WERI-Rb-1 (cell line): ENCODE measurements at regions not wholly inside any gene's neighbourhood (a gene's known extent, or its start where the extent isn't known, plus 50 kb on each side); places are given as distances from the start of the nearest gene placed in this dataset.

Experiments used
- DNase-seq: peaks from one replicate; pipeline ENCODE4 v3.0.0-alpha.2; 2020
- H3K27ac ChIP-seq: fragments of 250-450 bp; sonication (Bioruptor Pico); 2 replicates; pipeline ENCODE4 v1.5.1; 2020; ENCODE audit warnings: mild to moderate bottlenecking, moderate library complexity
- H3K27me3 ChIP-seq: fragments of 250-450 bp; sonication (Bioruptor Pico); 2 replicates; pipeline ENCODE4 v1.5.1; 2021; ENCODE audit warnings: mild to moderate bottlenecking, low read depth, moderate library complexity; ENCODE audit not compliant: insufficient read depth, severe bottlenecking
- H3K36me3 ChIP-seq: fragments of 250-450 bp; sonication (Bioruptor Pico); 2 replicates; pipeline ENCODE4 v1.5.1; 2020; ENCODE audit warnings: mild to moderate bottlenecking, moderate library complexity
- H3K4me3 ChIP-seq: 2 replicates; pipeline ENCODE4 v1.5.1; 2011; ENCODE audit warnings: low read depth, mild to moderate bottlenecking, control low read depth, low read length
- H3K9me3 ChIP-seq: fragments of 250-450 bp; sonication (Bioruptor Pico); 2 replicates; pipeline ENCODE4 v1.5.1; 2021; ENCODE audit warnings: mild to moderate bottlenecking, moderate library complexity; ENCODE audit not compliant: severe bottlenecking
- CTCF ChIP-seq: IDR thresholded peaks from 2 replicates; pipeline ENCODE4 v1.5.1; 2011; ENCODE audit warnings: low read depth, mild to moderate bottlenecking, control low read depth, inconsistent platforms, low read length

- DNase-seq = no peak
- no peak overlapping the region for H3K27ac ChIP-seq
- H3K4me3 ChIP-seq = no peak overlapping the region
- no peak for TF ChIP-seq CTCF
- H3K9me3 ChIP-seq = no peaks in the 10 kb centered on the region
- H3K27me3 ChIP-seq = no peaks in the 10 kb centered on the region
- H3K36me3 ChIP-seq = no peaks in the 10 kb centered on the region
Measured at GRCh38 chr1:56029319-56030003, 549.9 kb downstream of the PLPP3 start.

DNA sequence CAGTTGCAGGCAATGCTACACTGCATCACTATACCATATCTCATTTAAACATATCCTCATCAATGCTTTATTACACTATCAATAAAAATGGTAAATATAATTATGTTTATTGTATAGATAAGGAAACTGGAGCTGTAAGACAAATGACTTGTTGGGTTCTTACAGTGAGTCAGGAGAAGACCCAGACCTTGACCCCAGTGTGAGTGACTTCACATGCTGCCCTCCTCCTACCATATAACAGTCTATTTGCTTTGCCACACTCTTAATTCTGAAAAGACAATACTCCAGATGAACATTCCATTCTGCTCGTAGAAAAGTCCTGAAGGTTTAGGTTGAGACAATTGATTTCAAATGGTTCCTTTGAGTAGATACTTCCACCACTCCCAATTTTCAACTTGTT, 550.5 kb downstream of the PLPP3 start:
- no peaks in the 10 kb centered on the region for H3K36me3 ChIP-seq

GRCh38 chr1:56028244-56028643, 551.1 kb downstream of the PLPP3 start:
- no peak for DNase-seq
- Histone ChIP-seq H3K27me3 (no peaks in the 10 kb centered on the region), H3K27ac (no peak overlapping the region), H3K36me3 (no peaks in the 10 kb centered on the region), H3K9me3 (no peaks in the 10 kb centered on the region), H3K4me3 (no peak overlapping the region)
- TF ChIP-seq CTCF = no peak

More for the DNA sequence above, 550.5 kb downstream of the PLPP3 start:
- DNase-seq = no peak
- Histone ChIP-seq H3K27me3 (no peaks in the 10 kb centered on the region), H3K9me3 (no peaks in the 10 kb centered on the region), H3K27ac (no peak overlapping the region), H3K4me3 (no peak overlapping the region)
- TF ChIP-seq CTCF = no peak

GRCh38 chr1:56025942-56026341, 553.4 kb downstream of the PLPP3 start:
- H3K27ac ChIP-seq = no peak overlapping the region
- no peak for TF ChIP-seq CTCF
- no peak for DNase-seq

GRCh38 chr1:56024155-56024554, 555.2 kb downstream of the PLPP3 start:
- no peak for DNase-seq
- H3K36me3 ChIP-seq = no peaks in the 10 kb centered on the region
- H3K27me3 ChIP-seq = no peaks in the 10 kb centered on the region
- no peak for TF ChIP-seq CTCF
- H3K9me3 ChIP-seq = no peaks in the 10 kb centered on the region
- no peak overlapping the region for H3K4me3 ChIP-seq
- H3K27ac ChIP-seq = no peak overlapping the region

More at GRCh38 chr1:56025942-56026341, 553.4 kb downstream of the PLPP3 start:
- H3K27me3 ChIP-seq = no peaks in the 10 kb centered on the region
- H3K4me3 ChIP-seq = no peak overlapping the region
- H3K36me3 ChIP-seq = no peaks in the 10 kb centered on the region
- no peaks in the 10 kb centered on the region for H3K9me3 ChIP-seq

DNA sequence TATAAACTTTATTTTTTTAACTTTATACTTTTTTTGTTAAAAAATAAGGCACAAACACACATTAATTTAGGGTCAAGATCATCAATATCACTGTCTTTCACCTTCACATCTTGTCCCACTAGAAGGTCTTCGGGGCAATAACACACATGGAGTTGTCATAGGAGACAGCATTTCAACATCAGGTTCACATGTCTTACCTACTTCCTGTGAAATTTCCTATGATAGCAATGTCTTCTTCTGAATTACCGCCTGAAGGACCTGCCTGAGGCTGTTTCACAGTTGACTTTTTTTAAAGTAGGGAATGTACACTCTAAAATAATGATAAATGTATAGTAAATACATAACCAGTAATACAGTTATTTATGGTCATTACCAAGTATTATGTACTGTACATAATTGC, 559.4 kb downstream of the PLPP3 start:
- H3K36me3 ChIP-seq = no peaks in the 10 kb centered on the region
- H3K4me3 ChIP-seq = no peak overlapping the region
- no peak for TF ChIP-seq CTCF
- no peak for DNase-seq
- no peaks in the 10 kb centered on the region for H3K9me3 ChIP-seq
- no peaks in the 10 kb centered on the region for H3K27me3 ChIP-seq
- H3K27ac ChIP-seq = no peak overlapping the region
